DND-41 (cell line): ENCODE measurements at regions not wholly inside any gene's neighbourhood (a gene's known extent, or its start where the extent isn't known, plus 50 kb on each side); places are given as distances from the start of the nearest gene placed in this dataset.

Source experiments
- ATAC-seq: fragments of 200-7000 bp; cut with Tn5 transposase; 3 replicates; pipeline ENCODE4 v1.9.1; 2021; ENCODE audit warnings: low read depth; ENCODE audit not compliant: insufficient read depth
- DNase-seq: peaks from one replicate; pipeline ENCODE4 v3.0.0-alpha.2; 2020
- H2AFZ ChIP-seq: 2 replicates; pipeline ENCODE4 v1.6.0; 2012; ENCODE audit warnings: low read depth, low read length
- H3K27ac ChIP-seq: 2 replicates; pipeline ENCODE4 v1.5.1; 2012; ENCODE audit warnings: low read length, inconsistent platforms
- H3K27me3 ChIP-seq: fragments of 200-600 bp; sonication (generic); 2 replicates; pipeline ENCODE4 v1.6.0; 2012; ENCODE audit warnings: low read length, mild to moderate bottlenecking, inconsistent platforms; ENCODE audit not compliant: insufficient read depth, poor library complexity
- H3K36me3 ChIP-seq: 2 replicates; pipeline ENCODE4 v1.5.1; 2012; ENCODE audit warnings: low read length, inconsistent platforms; ENCODE audit not compliant: insufficient read depth
- H3K4me1 ChIP-seq: 2 replicates; pipeline ENCODE4 v1.5.1; 2012; ENCODE audit warnings: mild to moderate bottlenecking, low read length; ENCODE audit not compliant: insufficient read depth
- H3K4me2 ChIP-seq: 2 replicates; pipeline ENCODE4 v1.6.0; 2012; ENCODE audit warnings: mild to moderate bottlenecking, moderate library complexity, low read length, inconsistent platforms; ENCODE audit not compliant: insufficient read depth
- H3K4me3 ChIP-seq, 2 experiments: fragments of 200-600 bp in 1 of 2; shearing (Covaris generic) in 1 of 2; 2 replicates each; pipeline ENCODE4 v1.5.1; 2012 to 2016; ENCODE audit warnings: inconsistent platforms in 2 of 2, low read length in 2 of 2, mild to moderate bottlenecking in 2 of 2, low read depth in 1 of 2, moderate library complexity in 1 of 2
- H3K79me2 ChIP-seq: 2 replicates; pipeline ENCODE4 v1.6.0; 2012; ENCODE audit warnings: low read length, inconsistent platforms; ENCODE audit not compliant: insufficient read depth
- H3K9ac ChIP-seq: 2 replicates; pipeline ENCODE4 v1.6.0; 2012; ENCODE audit warnings: low read depth, mild to moderate bottlenecking, inconsistent platforms, low read length, moderate library complexity
- H3K9me3 ChIP-seq: 2 replicates; pipeline ENCODE4 v1.5.1; 2012; ENCODE audit warnings: low read length, moderate library complexity, mild to moderate bottlenecking, inconsistent platforms; ENCODE audit not compliant: insufficient read depth, severe bottlenecking
- H4K20me1 ChIP-seq: 2 replicates; pipeline ENCODE4 v1.6.0; 2012; ENCODE audit warnings: low read length; ENCODE audit not compliant: insufficient read depth
- EZH2 ChIP-seq: IDR thresholded peaks from 3 replicates; pipeline ENCODE4 v1.6.1; 2012; ENCODE audit warnings: borderline replicate concordance, low read depth, mild to moderate bottlenecking, moderate library complexity, low read length, inconsistent platforms; ENCODE audit not compliant: severe bottlenecking
- TF ChIP-seq, protein P1 (sequence below): IDR thresholded peaks from 2 replicates; pipeline ENCODE4 v1.5.1; 2012; ENCODE audit warnings: borderline replicate concordance, low read length, moderate library complexity, mild to moderate bottlenecking; ENCODE audit not compliant: poor library complexity, severe bottlenecking; ENCODE audit errors: extremely low read depth

- TF ChIP-seq, protein P1, sequence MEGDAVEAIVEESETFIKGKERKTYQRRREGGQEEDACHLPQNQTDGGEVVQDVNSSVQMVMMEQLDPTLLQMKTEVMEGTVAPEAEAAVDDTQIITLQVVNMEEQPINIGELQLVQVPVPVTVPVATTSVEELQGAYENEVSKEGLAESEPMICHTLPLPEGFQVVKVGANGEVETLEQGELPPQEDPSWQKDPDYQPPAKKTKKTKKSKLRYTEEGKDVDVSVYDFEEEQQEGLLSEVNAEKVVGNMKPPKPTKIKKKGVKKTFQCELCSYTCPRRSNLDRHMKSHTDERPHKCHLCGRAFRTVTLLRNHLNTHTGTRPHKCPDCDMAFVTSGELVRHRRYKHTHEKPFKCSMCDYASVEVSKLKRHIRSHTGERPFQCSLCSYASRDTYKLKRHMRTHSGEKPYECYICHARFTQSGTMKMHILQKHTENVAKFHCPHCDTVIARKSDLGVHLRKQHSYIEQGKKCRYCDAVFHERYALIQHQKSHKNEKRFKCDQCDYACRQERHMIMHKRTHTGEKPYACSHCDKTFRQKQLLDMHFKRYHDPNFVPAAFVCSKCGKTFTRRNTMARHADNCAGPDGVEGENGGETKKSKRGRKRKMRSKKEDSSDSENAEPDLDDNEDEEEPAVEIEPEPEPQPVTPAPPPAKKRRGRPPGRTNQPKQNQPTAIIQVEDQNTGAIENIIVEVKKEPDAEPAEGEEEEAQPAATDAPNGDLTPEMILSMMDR, result no peak
- TF ChIP-seq EZH2, result no peak
- ATAC-seq, result no peak
- no peaks in the 10 kb centered on the region for H4K20me1 ChIP-seq
Measured at GRCh38 chr2:18063826-18064470, 185.5 kb downstream of the KCNS3 start.

DNA sequence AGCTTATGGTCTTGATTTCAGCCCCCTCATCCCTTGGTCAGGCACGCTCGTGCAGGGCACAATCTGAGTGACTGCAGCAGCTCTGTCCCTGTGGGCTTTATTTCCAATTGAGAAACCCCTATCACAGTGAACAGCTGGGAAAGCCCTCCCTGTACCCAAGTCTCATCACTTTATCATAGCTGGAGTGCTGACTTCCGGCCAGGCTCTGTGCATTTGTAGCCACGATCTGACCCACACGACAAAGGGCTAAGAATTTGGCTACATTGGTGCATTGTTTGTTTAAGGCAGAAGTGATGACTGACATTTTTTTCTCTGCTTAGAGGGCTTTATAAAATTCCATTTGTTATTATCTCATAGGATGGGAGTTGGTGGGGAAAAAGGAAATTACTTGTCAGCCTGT, 184.4 kb downstream of the KCNS3 start:
- no peaks in the 10 kb centered on the region for H3K36me3 ChIP-seq
- no peak overlapping the region for H3K4me2 ChIP-seq
- TF ChIP-seq, protein P1, result no peak
- TF ChIP-seq EZH2, result no peak
- ATAC-seq (no peak), DNase-seq (no peak)
- H4K20me1 ChIP-seq, result no peaks in the 10 kb centered on the region
- H3K9me3 ChIP-seq, result no peaks in the 10 kb centered on the region
- no peak overlapping the region for H3K4me3 ChIP-seq
- no peaks in the 10 kb centered on the region for H3K79me2 ChIP-seq
- H3K4me1 ChIP-seq, result no peaks in the 10 kb centered on the region
- no peak overlapping the region for H3K27ac ChIP-seq
- H2AFZ ChIP-seq, result no peak overlapping the region
- no peak overlapping the region for H3K9ac ChIP-seq
- no peaks in the 10 kb centered on the region for H3K27me3 ChIP-seq

More at GRCh38 chr2:18063826-18064470, 185.5 kb downstream of the KCNS3 start:
- H3K27ac ChIP-seq, result no peak overlapping the region
- H3K27me3 ChIP-seq, result no peaks in the 10 kb centered on the region
- no peak overlapping the region for H3K4me3 ChIP-seq
- H3K9ac ChIP-seq, result no peak overlapping the region
- H2AFZ ChIP-seq, result no peak overlapping the region
- H3K36me3 ChIP-seq, result no peaks in the 10 kb centered on the region
- no peak overlapping the region for H3K4me2 ChIP-seq
- H3K4me1 ChIP-seq, result no peaks in the 10 kb centered on the region
- H3K9me3 ChIP-seq, result no peaks in the 10 kb centered on the region
- H3K79me2 ChIP-seq, result no peaks in the 10 kb centered on the region
- DNase-seq, result no peak

GRCh38 chr2:18061717-18062116, 183.2 kb downstream of the KCNS3 start:
- TF ChIP-seq, protein P1, result no peak
- TF ChIP-seq EZH2, result no peak
- ATAC-seq (no peak), DNase-seq (no peak)
- no peaks in the 10 kb centered on the region for H3K9me3 ChIP-seq
- no peak overlapping the region for H3K4me2 ChIP-seq
- no peaks in the 10 kb centered on the region for H3K36me3 ChIP-seq
- no peak overlapping the region for H3K27ac ChIP-seq
- H3K4me3 ChIP-seq, result no peak overlapping the region
- no peaks in the 10 kb centered on the region for H4K20me1 ChIP-seq
- no peak overlapping the region for H3K9ac ChIP-seq
- no peaks in the 10 kb centered on the region for H3K79me2 ChIP-seq
- H3K27me3 ChIP-seq, result no peaks in the 10 kb centered on the region
- H2AFZ ChIP-seq, result no peak overlapping the region
- no peaks in the 10 kb centered on the region for H3K4me1 ChIP-seq

- no peaks in the 10 kb centered on the region for H3K27me3 ChIP-seq
- no peak overlapping the region for H3K27ac ChIP-seq
- H3K9me3 ChIP-seq, result no peaks in the 10 kb centered on the region
- H3K79me2 ChIP-seq, result no peaks in the 10 kb centered on the region
- no peaks in the 10 kb centered on the region for H4K20me1 ChIP-seq
- H3K4me2 ChIP-seq, result no peak overlapping the region
- no peak overlapping the region for H3K9ac ChIP-seq
- no peak for ATAC-seq
- no peak overlapping the region for H3K4me3 ChIP-seq
- H3K36me3 ChIP-seq, result no peaks in the 10 kb centered on the region
- no peak overlapping the region for H2AFZ ChIP-seq
- DNase-seq, result no peak
- TF ChIP-seq EZH2, result no peak
- TF ChIP-seq, protein P1, result no peak
- no peaks in the 10 kb centered on the region for H3K4me1 ChIP-seq
Measured at GRCh38 chr2:18057657-18058056, 179.2 kb downstream of the KCNS3 start.
